HG02973 (cell line): ENCODE measurements at regions not wholly inside any gene's neighbourhood (a gene's known extent, or its start where the extent isn't known, plus 50 kb on each side); places are given as distances from the start of the nearest gene placed in this dataset.

Experiments used
- ATAC-seq: cut with Tn5 transposase; IDR thresholded peaks from one replicate; pipeline ENCODE4 v1.9.1; 2021; ENCODE audit warnings: moderate library complexity; ENCODE audit not compliant: unreplicated experiment

GRCh38 chr2:43039376-43040080 is 186.9 kb downstream of the ZFP36L2 start:
- ATAC-seq = no peak

DNA sequence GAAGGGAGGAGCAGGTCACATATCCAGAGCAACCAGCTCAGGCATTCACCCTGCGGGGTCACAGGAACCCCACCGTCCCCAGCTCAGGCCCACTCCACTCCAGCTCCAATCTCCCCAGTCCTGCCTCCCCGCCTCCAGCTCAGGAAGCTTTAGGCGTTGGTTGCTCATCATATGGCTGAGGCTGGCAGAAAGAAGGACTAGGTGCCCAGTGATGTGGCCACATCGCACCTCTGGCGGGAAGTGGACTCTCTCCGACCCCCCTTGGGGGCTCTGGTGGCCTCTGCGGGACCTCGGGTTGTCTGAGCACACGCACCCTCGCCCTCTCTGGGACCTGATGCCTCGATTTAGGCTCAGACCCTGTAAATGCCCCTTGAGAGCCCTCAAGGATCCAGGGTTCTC is 187.7 kb downstream of the ZFP36L2 start:
- ATAC-seq = no peak

DNA sequence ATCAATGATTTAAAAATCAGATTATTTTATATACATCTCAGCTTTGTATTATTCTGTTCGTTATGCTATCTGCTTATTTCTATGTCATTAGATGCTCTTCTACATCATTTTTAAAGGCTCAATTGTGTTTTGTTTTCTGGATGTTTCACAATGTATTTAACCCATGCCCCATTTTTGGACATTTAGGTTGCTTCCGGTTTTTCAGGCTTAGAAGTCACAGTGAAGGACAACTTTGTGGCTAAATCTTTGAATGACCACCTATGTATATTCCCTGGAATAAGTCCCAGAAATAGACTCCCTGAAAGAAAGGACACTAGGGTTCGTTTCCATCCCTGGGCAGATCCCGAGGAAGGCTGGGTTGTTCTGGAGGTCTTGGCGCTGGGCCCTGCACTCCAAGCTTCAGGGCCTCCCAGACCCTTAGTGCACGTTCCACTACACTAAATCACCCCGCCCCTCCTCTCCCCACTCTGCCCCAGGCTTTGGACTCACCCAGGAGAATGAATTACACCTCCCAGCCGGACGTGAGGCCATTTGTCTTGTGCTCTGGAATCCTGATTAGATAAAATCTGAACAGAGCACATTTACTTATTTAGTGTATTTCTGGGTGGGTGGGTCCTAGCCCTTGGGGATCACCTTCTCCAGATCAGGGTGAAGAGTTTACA is 188.2 kb downstream of the ZFP36L2 start:
- no peak for ATAC-seq

- no peak for ATAC-seq
Observed at GRCh38 chr2:43035922-43036321, 190.5 kb downstream of the ZFP36L2 start.

GRCh38 chr2:43034921-43035320 is 191.5 kb downstream of the ZFP36L2 start:
- no peak for ATAC-seq

GRCh38 chr2:43034242-43034619 is 192.2 kb downstream of the ZFP36L2 start:
- no peak for ATAC-seq

GRCh38 chr2:43033466-43034241 is 192.8 kb downstream of the ZFP36L2 start:
- no peak for ATAC-seq

GRCh38 chr2:43033016-43033270 is 193.5 kb downstream of the ZFP36L2 start:
- no peak for ATAC-seq

- no peak for ATAC-seq
Observed at GRCh38 chr2:43032213-43033015, 194.0 kb downstream of the ZFP36L2 start.

GRCh38 chr2:43031471-43032212 is 194.8 kb downstream of the ZFP36L2 start:
- no peak for ATAC-seq

- ATAC-seq = no peak
Observed at GRCh38 chr2:43030551-43031307, 195.7 kb downstream of the ZFP36L2 start.

DNA sequence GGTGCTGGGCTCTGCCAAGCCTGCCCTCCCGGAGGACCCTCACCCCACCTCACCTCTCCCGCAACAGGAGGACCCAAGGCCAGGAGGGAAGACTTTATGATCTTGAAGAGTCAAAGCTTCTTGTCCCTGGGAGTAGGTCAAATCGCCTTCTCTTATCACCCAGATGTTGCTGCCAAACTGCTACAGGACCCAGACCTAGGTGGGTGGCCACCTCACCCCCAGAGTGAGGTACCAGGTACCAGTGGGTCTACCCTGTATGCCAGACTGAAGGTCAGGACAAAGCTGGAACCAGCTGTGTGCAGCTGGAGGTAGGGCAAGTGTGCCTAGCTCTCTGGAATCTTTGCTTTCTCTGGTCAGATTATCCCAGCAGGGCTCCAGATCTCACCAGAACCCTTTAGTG is 197.2 kb downstream of the ZFP36L2 start:
- ATAC-seq = no peak

DNA sequence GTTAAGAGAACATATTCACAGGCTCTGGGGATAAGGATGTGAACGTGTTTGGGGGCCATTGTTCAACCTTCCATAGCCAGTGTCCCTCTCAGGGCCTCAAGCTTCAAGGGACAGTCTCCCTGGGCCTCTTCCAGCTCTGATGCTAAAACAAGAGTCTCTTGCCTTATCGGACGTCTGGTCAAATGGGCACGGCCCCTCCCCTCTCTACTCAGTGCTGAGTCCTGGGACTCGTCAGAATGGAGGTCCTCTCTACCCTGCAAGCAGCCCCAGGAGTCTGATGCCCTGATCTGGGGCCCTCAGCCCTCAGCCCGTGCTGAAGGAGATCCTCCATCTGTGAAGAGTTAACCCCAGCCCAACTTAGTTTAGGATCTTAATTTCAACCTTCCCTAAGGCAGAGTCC is 198.2 kb downstream of the ZFP36L2 start:
- ATAC-seq = no peak

GRCh38 chr2:43027097-43027873 is 199.1 kb downstream of the ZFP36L2 start:
- ATAC-seq = no peak

- no peak for ATAC-seq
Observed at GRCh38 chr2:43026426-43027096, 199.8 kb downstream of the ZFP36L2 start.

- no peak for ATAC-seq
Observed at GRCh38 chr2:43025709-43026295, 200.6 kb downstream of the ZFP36L2 start.

DNA sequence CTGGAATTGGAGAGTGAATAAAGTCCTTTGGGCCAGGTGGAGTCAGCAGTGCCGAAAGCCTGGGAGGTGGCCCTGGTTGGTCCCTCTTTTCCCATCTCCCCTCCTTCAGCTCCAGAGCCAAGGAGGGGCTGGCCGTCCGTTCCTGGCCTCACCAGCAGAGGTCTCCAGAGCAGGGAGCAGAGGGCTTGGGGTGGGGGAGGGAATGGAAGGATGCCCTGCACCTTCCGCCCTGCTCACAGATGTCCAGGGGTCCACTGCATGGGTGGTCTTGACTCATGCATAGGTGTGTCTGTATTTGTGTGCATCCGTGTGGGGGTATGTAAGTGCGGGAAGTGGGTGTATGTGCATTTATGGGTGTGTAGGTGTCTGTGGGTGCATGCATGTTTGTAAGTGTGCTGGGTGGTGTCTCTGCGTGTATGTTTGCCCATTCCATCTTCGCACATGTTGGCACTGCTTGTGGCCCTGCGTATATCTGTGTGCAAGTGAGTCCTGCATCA is 201.8 kb downstream of the ZFP36L2 start:
- ATAC-seq = no peak
